ENCODE measurements at regions not wholly inside any gene's neighbourhood (a gene's known extent, or its start where the extent isn't known, plus 50 kb on each side); places are given as distances from the start of the nearest gene placed in this dataset.

- TF ChIP-seq CTCF (IDR thresholded peaks at IDR 0.05 in 4 of 5, conservative IDR thresholded peaks at IDR 0.05 in 1 of 5): no peak
- TF ChIP-seq POLR2A (IDR thresholded peaks at IDR 0.05): no peak
Observed at GRCh38 chr1:76766381-76766780, 100.9 kb upstream of the ST6GALNAC5 start.
